Keratinocyte (primary cell): ENCODE measurements at regions not wholly inside any gene's neighbourhood (a gene's known extent, or its start where the extent isn't known, plus 50 kb on each side); places are given as distances from the start of the nearest gene placed in this dataset.

Experiments
- DNase-seq: peaks from one replicate; pipeline ENCODE4 v3.0.0-alpha.2; 2011; ENCODE audit warnings: low read depth, missing footprints, low spot score
- FAIRE-seq: peaks from 2 replicates; lab custom pipeline; 2011; peaks lifted over from hg19 to GRCh38; lab: Jason Lieb, UNC
- H2AFZ ChIP-seq: 2 replicates; pipeline ENCODE4 v1.6.0; 2012; ENCODE audit warnings: low read length, control low read depth, inconsistent platforms; ENCODE audit not compliant: control insufficient read depth
- H3K27ac ChIP-seq: 2 replicates; pipeline ENCODE4 v1.5.1; 2011; ENCODE audit warnings: low read length; ENCODE audit not compliant: control insufficient read depth, insufficient read depth
- H3K27me3 ChIP-seq: 3 replicates; pipeline ENCODE4 v1.6.0; 2011; ENCODE audit warnings: low read length; ENCODE audit not compliant: control insufficient read depth, insufficient read depth; ENCODE audit errors: extremely low read depth
- H3K36me3 ChIP-seq, 2 experiments: 2 replicates in 1 of 2; 3 replicates in 1 of 2; pipeline ENCODE4 v1.5.1; 2011; ENCODE audit warnings: low read length in 2 of 2, mild to moderate bottlenecking in 1 of 2; ENCODE audit not compliant: control insufficient read depth in 2 of 2, insufficient read depth in 2 of 2; ENCODE audit errors: extremely low read depth in 1 of 2
- H3K4me1 ChIP-seq: 3 replicates; pipeline ENCODE4 v1.5.1; 2011; ENCODE audit warnings: low read length; ENCODE audit not compliant: control insufficient read depth, insufficient read depth; ENCODE audit errors: extremely low read depth
- H3K4me2 ChIP-seq: 3 replicates; pipeline ENCODE4 v1.6.0; 2011; ENCODE audit warnings: low read depth, low read length; ENCODE audit not compliant: control insufficient read depth, insufficient read depth; ENCODE audit errors: extremely low read depth
- H3K4me3 ChIP-seq, 3 experiments: fragments of 200-600 bp in 1 of 3; sonication (generic) in 1 of 3; 2 replicates in 2 of 3; 3 replicates in 1 of 3; pipeline ENCODE4 v1.5.1; 2011 to 2016; ENCODE audit warnings: low read length in 3 of 3, mild to moderate bottlenecking in 3 of 3, control low read depth in 2 of 3, inconsistent platforms in 1 of 3, low read depth in 1 of 3, mixed read lengths in 1 of 3, mixed run types in 1 of 3, moderate library complexity in 1 of 3; ENCODE audit not compliant: control insufficient read depth in 2 of 3, insufficient read depth in 2 of 3; ENCODE audit errors: extremely low read depth in 1 of 3
- H3K79me2 ChIP-seq: 2 replicates; pipeline ENCODE4 v1.6.0; 2012; ENCODE audit warnings: low read length; ENCODE audit not compliant: control insufficient read depth, insufficient read depth
- H3K9ac ChIP-seq: 3 replicates; pipeline ENCODE4 v1.6.0; 2011; ENCODE audit warnings: low read length; ENCODE audit not compliant: control insufficient read depth, insufficient read depth; ENCODE audit errors: extremely low read depth
- H3K9me1 ChIP-seq: 3 replicates; pipeline ENCODE4 v1.6.0; 2011; ENCODE audit warnings: low read length; ENCODE audit not compliant: control insufficient read depth, insufficient read depth; ENCODE audit errors: extremely low read depth
- H3K9me3 ChIP-seq: 2 replicates; pipeline ENCODE4 v1.5.1; 2012; ENCODE audit warnings: low read depth, low read length; ENCODE audit not compliant: control insufficient read depth
- H4K20me1 ChIP-seq: 3 replicates; pipeline ENCODE4 v1.6.0; 2011; ENCODE audit warnings: low read length; ENCODE audit not compliant: control insufficient read depth, insufficient read depth; ENCODE audit errors: extremely low read depth
- EZH2 ChIP-seq: IDR thresholded peaks from one replicate; pipeline ENCODE4 v1.6.1; 2012; ENCODE audit warnings: inconsistent platforms, mild to moderate bottlenecking, low read length, moderate library complexity
- dilution Hi-C: fragments of 300-500 bp; cut with MboI; formaldehyde crosslinking; loops from one replicate; pipeline ENCODE4 v1.7.0; 2020; ENCODE audit warnings: low sequenced_read_pairs; ENCODE audit not compliant: extremely low pct_ligation_motif_present
- TF ChIP-seq, protein P1 (sequence below), 3 experiments: IDR thresholded peaks in 1 of 3; conservative IDR thresholded peaks in 1 of 3; optimal IDR thresholded peaks in 1 of 3; 2 replicates in 2 of 3; 3 replicates in 1 of 3; pipeline versions ENCODE3 to v1.5.1; 2011; ENCODE audit warnings: low read length in 3 of 3, mild to moderate bottlenecking in 3 of 3, moderate library complexity in 2 of 3, control low read depth in 1 of 3, inconsistent platforms in 1 of 3; ENCODE audit not compliant: insufficient read depth in 2 of 3; ENCODE audit errors: extremely low read depth in 1 of 3

DNA sequence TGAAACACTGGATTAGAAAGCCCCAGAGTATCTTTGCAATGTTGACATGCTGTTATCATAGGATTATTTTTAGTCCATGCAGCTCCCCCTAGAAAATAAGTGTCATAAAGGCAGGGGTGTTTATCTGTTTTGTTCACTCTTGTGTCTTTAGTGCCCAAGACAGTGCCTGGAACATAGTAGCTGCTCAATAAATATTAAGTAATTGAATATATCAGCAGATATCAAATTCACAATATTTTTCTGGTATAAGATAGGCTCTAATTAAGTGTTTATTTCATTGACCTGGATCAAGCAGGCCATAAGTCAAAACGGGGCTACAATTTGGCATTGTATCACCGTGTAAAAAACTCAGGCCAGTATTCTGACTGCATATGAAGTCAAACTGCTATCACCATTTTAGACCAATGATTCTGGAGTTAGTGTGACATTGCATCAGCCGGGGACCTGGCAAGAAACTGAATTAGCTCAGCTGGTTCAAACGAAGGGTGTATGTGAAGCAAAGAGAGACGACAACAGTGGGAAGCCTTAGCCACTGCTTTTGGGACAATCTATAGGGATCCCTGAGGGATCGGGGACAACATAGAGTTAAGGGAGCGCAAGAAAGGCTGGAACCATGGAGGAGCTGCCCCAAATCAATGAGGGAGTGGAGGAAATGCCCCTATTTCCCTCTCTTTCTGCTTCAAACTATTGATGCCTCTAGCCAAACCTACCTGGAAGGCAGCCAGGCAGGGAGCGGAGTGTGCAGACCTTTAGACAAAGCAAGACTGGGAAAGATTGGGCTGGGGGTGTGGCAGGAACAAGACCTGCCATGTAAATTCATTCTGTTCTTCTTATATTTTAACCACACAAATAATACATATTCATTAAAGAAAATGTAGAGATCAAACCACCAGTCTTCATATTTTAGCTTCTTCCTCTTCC lies 112.2 kb downstream of the PLEKHG1 start:
- dilution Hi-C loops: no loop called here
- Histone ChIP-seq H4K20me1 (no peaks in the 10 kb centered on the region), H3K4me1 (peaks cover 8% of the 10 kb centered on the region), H3K27ac (no peak overlapping the region), H3K79me2 (no peaks in the 10 kb centered on the region), H2AFZ (no peak overlapping the region), H3K27me3 (no peaks in the 10 kb centered on the region), H3K36me3 (no peaks in the 10 kb centered on the region), H3K4me3 (no peak overlapping the region), H3K9me3 (no peaks in the 10 kb centered on the region), H3K9ac (no peak overlapping the region), H3K9me1 (peaks cover 3% of the 10 kb centered on the region), H3K4me2 (peak overlapping the region; percentile 29)
- TF ChIP-seq EZH2: no peak
- TF ChIP-seq, protein P1, sequence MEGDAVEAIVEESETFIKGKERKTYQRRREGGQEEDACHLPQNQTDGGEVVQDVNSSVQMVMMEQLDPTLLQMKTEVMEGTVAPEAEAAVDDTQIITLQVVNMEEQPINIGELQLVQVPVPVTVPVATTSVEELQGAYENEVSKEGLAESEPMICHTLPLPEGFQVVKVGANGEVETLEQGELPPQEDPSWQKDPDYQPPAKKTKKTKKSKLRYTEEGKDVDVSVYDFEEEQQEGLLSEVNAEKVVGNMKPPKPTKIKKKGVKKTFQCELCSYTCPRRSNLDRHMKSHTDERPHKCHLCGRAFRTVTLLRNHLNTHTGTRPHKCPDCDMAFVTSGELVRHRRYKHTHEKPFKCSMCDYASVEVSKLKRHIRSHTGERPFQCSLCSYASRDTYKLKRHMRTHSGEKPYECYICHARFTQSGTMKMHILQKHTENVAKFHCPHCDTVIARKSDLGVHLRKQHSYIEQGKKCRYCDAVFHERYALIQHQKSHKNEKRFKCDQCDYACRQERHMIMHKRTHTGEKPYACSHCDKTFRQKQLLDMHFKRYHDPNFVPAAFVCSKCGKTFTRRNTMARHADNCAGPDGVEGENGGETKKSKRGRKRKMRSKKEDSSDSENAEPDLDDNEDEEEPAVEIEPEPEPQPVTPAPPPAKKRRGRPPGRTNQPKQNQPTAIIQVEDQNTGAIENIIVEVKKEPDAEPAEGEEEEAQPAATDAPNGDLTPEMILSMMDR (optimal IDR thresholded peaks at IDR 0.05 in 1 of 3, IDR thresholded peaks at IDR 0.05 in 1 of 3, conservative IDR thresholded peaks at IDR 0.05 in 1 of 3; ENCODE audit: extremely low read depth in 1 of 3, insufficient read depth in 2 of 3, low read length in 3 of 3): no peak
- FAIRE-seq: no peak
- DNase-seq: no peak

DNA sequence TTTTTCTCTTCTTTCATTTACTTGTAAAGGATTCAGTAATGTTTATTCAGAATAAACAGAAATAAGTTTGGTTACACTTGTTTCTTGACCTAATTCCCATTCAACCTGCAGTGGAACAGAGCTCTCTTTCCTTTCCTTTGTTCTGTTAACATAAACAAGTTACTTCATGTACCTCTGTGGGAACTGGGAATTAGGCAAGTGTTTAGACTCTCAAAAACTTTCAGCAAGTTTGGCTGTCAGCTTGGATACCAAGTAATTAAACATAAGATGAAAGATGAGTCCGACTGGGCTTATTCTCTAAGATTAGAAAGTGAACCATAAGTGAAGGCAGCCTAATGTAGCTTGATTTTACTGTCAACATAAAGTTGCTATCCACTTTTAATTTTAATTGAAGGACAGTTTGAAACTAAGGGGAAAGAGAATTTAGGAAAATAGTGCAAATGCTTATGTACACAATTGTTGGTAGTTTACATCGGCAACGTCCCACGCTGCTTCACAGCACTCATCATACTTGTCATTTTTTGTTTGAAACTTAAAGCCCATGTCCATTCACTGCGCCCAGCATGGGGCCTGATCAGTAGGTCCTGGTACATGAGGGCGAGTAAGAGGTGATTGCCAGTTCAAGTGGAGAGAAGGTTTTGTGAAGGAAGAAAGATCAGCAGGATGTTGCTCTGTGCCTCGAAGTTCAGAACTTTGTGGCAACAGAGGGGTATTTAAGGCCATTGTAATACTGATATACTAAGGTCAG lies 113.0 kb downstream of the PLEKHG1 start:
- Histone ChIP-seq H3K4me3 (no peak overlapping the region), H3K27me3 (no peaks in the 10 kb centered on the region), H2AFZ (no peak overlapping the region), H3K9me1 (peaks cover 3% of the 10 kb centered on the region), H4K20me1 (no peaks in the 10 kb centered on the region), H3K9me3 (no peaks in the 10 kb centered on the region), H3K4me1 (peaks cover 8% of the 10 kb centered on the region), H3K27ac (no peak overlapping the region), H3K79me2 (no peaks in the 10 kb centered on the region), H3K9ac (no peak overlapping the region), H3K36me3 (no peaks in the 10 kb centered on the region), H3K4me2 (peak overlapping the region; percentile 29)
- FAIRE-seq (no peak), DNase-seq (no peak)
- TF ChIP-seq EZH2: no peak
- TF ChIP-seq, protein P1 (optimal IDR thresholded peaks at IDR 0.05 in 1 of 3, IDR thresholded peaks at IDR 0.05 in 1 of 3, conservative IDR thresholded peaks at IDR 0.05 in 1 of 3; ENCODE audit: extremely low read depth in 1 of 3, insufficient read depth in 2 of 3, low read length in 3 of 3): no peak
- dilution Hi-C loops: no loop called here
